K562 (cell line): ENCODE measurements at regions not wholly inside any gene's neighbourhood (a gene's known extent, or its start where the extent isn't known, plus 50 kb on each side); places are given as distances from the start of the nearest gene placed in this dataset.

Experiments
- CBX5 ChIP-seq: IDR thresholded peaks from 2 replicates; pipeline ENCODE4 v1.6.1; 2014; ENCODE audit warnings: low read depth, borderline replicate concordance
- CBX8 ChIP-seq: fragments of 200-600 bp; sonication (generic); IDR thresholded peaks from 2 replicates; pipeline ENCODE4 v1.6.1; 2012; ENCODE audit warnings: borderline replicate concordance, mixed run types, low read depth, mild to moderate bottlenecking, moderate library complexity, mixed read lengths, low read length, control low read depth, inconsistent platforms; ENCODE audit not compliant: poor library complexity, severe bottlenecking; ENCODE audit errors: extremely low read depth
- CTCF ChIP-seq, 3 experiments: IDR thresholded peaks in 2 of 3; conservative IDR thresholded peaks in 1 of 3; 2 replicates each; pipeline ENCODE4 v1.5.1; 2011 to 2012; ENCODE audit warnings: low read length in 3 of 3, mild to moderate bottlenecking in 3 of 3, control low read depth in 2 of 3, improper control_type of control experiment in 1 of 3, inconsistent platforms in 1 of 3, low read depth in 1 of 3, mixed read lengths in 1 of 3, moderate library complexity in 1 of 3; ENCODE audit not compliant: insufficient read depth in 2 of 3
- ESRRB ChIP-seq: fragments of 250-450 bp; sonication (Bioruptor Pico); IDR thresholded peaks from 2 replicates; pipeline ENCODE4 v1.5.0; 2020; ENCODE audit warnings: mild to moderate bottlenecking, moderate library complexity, borderline replicate concordance
- HDAC2 ChIP-seq: fragments of 450-650 bp; IDR thresholded peaks from 2 replicates; pipeline ENCODE4 v1.6.1; 2016; ENCODE audit warnings: mild to moderate bottlenecking
- PKNOX1 ChIP-seq: fragments of 450-650 bp; IDR thresholded peaks from 2 replicates; pipeline ENCODE4 v1.6.1; 2016
- POLR2AphosphoS5 ChIP-seq: IDR thresholded peaks from 2 replicates; pipeline ENCODE4 v1.6.1; 2011; ENCODE audit warnings: mild to moderate bottlenecking, low read depth, low read length, moderate library complexity; ENCODE audit not compliant: control insufficient read depth, insufficient read depth
- SIN3A ChIP-seq, 2 experiments: fragments of 150-350 bp in 1 of 2; IDR thresholded peaks; 2 replicates each; pipeline ENCODE4 v1.6.1; 2011 to 2016; ENCODE audit warnings: borderline replicate concordance in 2 of 2, low read depth in 2 of 2, low read length in 2 of 2, mild to moderate bottlenecking in 2 of 2, moderate library complexity in 2 of 2; ENCODE audit not compliant: control insufficient read depth in 1 of 2
- TCF7L2 ChIP-seq: fragments of 150-350 bp; IDR thresholded peaks from 2 replicates; pipeline ENCODE4 v1.6.1; 2016; ENCODE audit warnings: low read depth, mild to moderate bottlenecking, low read length, moderate library complexity
- YBX1 ChIP-seq: fragments of 450-650 bp; IDR thresholded peaks from 2 replicates; pipeline ENCODE4 v1.7.1; 2016; ENCODE audit warnings: mild to moderate bottlenecking

GRCh38 chr6:77322604-77323003 is 140.7 kb downstream of the HTR1B start:
- no peak for TF ChIP-seq SIN3A (IDR thresholded peaks at IDR 0.05; ENCODE audit: borderline replicate concordance in 2 of 2, control insufficient read depth in 1 of 2, low read depth in 2 of 2, low read length in 2 of 2)
- TF ChIP-seq CBX8 = no peak
- no peak for TF ChIP-seq YBX1
- TF ChIP-seq PKNOX1 = no peak
- TF ChIP-seq CBX5 = no peak
- TF ChIP-seq HDAC2 = no peak
- no peak for TF ChIP-seq CTCF (IDR thresholded peaks at IDR 0.05 in 2 of 3, conservative IDR thresholded peaks at IDR 0.05 in 1 of 3; ENCODE audit: insufficient read depth in 2 of 3, low read depth in 1 of 3, low read length in 3 of 3)
- no peak for TF ChIP-seq POLR2AphosphoS5
- TF ChIP-seq ESRRB (CRISPR knock-in tag) = no peak
- TF ChIP-seq TCF7L2 = no peak
